RWPE2 (cell line): ENCODE measurements at regions not wholly inside any gene's neighbourhood (a gene's known extent, or its start where the extent isn't known, plus 50 kb on each side); places are given as distances from the start of the nearest gene placed in this dataset.

Source experiments
- ATAC-seq: fragments of 200-7000 bp; cut with Tn5 transposase; 3 replicates; pipeline ENCODE4 v1.9.1; 2021; ENCODE audit warnings: low read depth
- DNase-seq: peaks from one replicate; pipeline ENCODE4 v3.0.0-alpha.2; 2020; ENCODE audit warnings: low spot score
- H3K27ac ChIP-seq: fragments of 450-650 bp; 2 replicates; pipeline ENCODE4 v1.5.1; 2017; ENCODE audit warnings: mild to moderate bottlenecking; ENCODE audit not compliant: poor library complexity, severe bottlenecking
- H3K27me3 ChIP-seq: fragments of 250-450 bp; sonication (Bioruptor Pico); 2 replicates; pipeline ENCODE4 v1.5.1; 2021; ENCODE audit warnings: mild to moderate bottlenecking, moderate library complexity; ENCODE audit not compliant: insufficient read depth, poor library complexity, severe bottlenecking
- H3K36me3 ChIP-seq: fragments of 250-450 bp; sonication (Bioruptor Pico); 2 replicates; pipeline ENCODE4 v1.5.1; 2020; ENCODE audit warnings: low read depth, mild to moderate bottlenecking, moderate library complexity
- H3K4me1 ChIP-seq: fragments of 250-450 bp; sonication (Bioruptor Pico); 2 replicates; pipeline ENCODE4 v1.5.1; 2021; ENCODE audit warnings: mild to moderate bottlenecking, moderate library complexity; ENCODE audit not compliant: insufficient read depth, poor library complexity, severe bottlenecking
- H3K4me3 ChIP-seq: fragments of 250-450 bp; sonication (Bioruptor Pico); 2 replicates; pipeline ENCODE4 v1.5.1; 2021; ENCODE audit warnings: mild to moderate bottlenecking, moderate library complexity; ENCODE audit not compliant: severe bottlenecking
- H3K9me3 ChIP-seq: fragments of 250-450 bp; sonication (Bioruptor Pico); 2 replicates; pipeline ENCODE4 v1.5.1; 2021; ENCODE audit warnings: mild to moderate bottlenecking, moderate library complexity; ENCODE audit not compliant: severe bottlenecking
- TF ChIP-seq, protein P1 (sequence below): fragments of 450-650 bp; IDR thresholded peaks from one replicate; pipeline ENCODE4 v1.5.1; 2017; ENCODE audit warnings: mild to moderate bottlenecking, moderate library complexity; ENCODE audit not compliant: poor library complexity, severe bottlenecking

DNA sequence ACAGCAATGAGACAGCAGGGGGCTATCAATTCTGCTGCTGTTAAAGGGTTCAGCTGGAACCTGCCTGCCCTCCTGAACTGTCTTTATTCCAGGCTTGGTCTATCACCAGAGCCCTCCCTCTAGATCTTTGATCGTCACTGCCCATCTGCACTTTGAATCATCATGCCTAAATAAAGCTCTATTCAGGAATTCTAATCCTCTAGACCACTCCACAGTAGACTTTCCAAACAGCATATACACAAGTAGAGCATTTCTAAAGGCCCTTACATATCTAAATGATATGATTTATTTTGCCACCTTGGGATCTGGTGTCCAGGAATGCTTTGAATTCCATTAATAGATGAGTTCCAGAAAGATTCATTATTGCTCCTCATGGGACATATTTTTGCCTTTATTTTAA lies 542.1 kb upstream of the SYT4 start:
- ATAC-seq, result no peak
- no peaks in the 10 kb centered on the region for H3K36me3 ChIP-seq
- DNase-seq, result no peak
- TF ChIP-seq, protein P1, sequence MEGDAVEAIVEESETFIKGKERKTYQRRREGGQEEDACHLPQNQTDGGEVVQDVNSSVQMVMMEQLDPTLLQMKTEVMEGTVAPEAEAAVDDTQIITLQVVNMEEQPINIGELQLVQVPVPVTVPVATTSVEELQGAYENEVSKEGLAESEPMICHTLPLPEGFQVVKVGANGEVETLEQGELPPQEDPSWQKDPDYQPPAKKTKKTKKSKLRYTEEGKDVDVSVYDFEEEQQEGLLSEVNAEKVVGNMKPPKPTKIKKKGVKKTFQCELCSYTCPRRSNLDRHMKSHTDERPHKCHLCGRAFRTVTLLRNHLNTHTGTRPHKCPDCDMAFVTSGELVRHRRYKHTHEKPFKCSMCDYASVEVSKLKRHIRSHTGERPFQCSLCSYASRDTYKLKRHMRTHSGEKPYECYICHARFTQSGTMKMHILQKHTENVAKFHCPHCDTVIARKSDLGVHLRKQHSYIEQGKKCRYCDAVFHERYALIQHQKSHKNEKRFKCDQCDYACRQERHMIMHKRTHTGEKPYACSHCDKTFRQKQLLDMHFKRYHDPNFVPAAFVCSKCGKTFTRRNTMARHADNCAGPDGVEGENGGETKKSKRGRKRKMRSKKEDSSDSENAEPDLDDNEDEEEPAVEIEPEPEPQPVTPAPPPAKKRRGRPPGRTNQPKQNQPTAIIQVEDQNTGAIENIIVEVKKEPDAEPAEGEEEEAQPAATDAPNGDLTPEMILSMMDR, result no peak
- no peaks in the 10 kb centered on the region for H3K9me3 ChIP-seq
- no peak overlapping the region for H3K27ac ChIP-seq
- no peak overlapping the region for H3K4me3 ChIP-seq
- H3K4me1 ChIP-seq, result no peaks in the 10 kb centered on the region
- H3K27me3 ChIP-seq, result no peaks in the 10 kb centered on the region

DNA sequence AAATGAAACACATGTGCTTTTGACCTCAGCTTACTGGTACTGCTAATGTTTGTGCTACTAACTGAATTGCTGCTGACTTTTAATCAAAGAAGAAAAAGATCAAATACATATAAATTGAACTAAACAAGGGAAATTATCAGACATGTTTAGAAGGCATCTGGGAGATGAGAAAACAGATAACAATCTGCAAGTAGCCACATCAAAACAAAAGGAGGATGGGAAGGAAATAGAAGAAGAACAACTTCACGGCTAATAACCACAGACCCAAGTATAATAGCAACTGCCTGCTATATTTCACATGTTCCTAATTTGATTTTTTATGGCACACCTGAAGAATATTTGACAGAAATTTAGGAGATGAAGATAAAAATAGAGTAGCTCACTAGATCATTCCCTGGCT lies 542.6 kb upstream of the SYT4 start:
- Histone ChIP-seq H3K4me3 (no peak overlapping the region), H3K27ac (no peak overlapping the region), H3K36me3 (no peaks in the 10 kb centered on the region), H3K27me3 (no peaks in the 10 kb centered on the region), H3K9me3 (no peaks in the 10 kb centered on the region), H3K4me1 (no peaks in the 10 kb centered on the region)
- DNase-seq (no peak), ATAC-seq (no peak)
- TF ChIP-seq, protein P1, result no peak

DNA sequence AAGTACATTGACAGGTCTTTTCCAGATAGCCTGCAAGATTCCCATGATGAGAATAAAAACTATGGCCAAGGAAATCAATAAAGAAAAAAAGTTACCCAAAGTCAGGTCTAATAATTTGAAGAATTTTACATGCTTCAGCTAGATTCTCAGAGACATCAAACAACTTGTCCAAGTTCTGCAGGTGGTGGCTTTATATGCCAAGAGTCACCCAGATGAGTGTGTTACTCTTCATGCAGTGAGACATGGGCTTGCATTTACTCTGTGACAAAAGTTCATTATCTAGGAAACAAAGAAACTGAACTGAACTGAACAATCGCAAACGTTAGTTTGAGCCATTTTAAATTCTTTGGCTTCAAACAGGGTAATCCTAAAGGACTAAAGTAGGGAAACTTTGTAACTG lies 548.5 kb upstream of the SYT4 start:
- no peaks in the 10 kb centered on the region for H3K36me3 ChIP-seq
- no peak for ATAC-seq

DNA sequence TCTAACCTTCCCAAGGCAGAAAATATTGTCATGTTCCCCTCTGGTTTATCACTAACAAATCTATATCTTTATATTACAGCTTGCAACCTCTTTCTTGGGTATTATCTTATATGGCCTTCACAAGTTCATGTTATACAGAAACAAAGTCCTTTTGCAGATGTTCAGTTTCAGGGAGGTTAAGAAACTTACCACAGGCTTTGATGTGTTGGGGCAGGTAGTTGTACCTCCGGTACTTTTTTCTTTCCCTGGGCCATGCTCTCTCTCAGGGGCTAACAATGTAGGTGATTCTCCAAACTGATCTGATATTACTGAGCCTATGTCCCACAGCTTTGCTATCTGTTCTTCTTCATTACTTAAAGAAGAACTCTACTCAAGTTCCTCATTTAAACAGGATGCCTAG lies 548.9 kb upstream of the SYT4 start:
- no peak overlapping the region for H3K27ac ChIP-seq
- DNase-seq (no peak), ATAC-seq (no peak)
- no peaks in the 10 kb centered on the region for H3K9me3 ChIP-seq
- H3K4me1 ChIP-seq, result no peaks in the 10 kb centered on the region
- TF ChIP-seq, protein P1, result no peak
- H3K4me3 ChIP-seq, result no peak overlapping the region
- no peaks in the 10 kb centered on the region for H3K36me3 ChIP-seq
- H3K27me3 ChIP-seq, result no peaks in the 10 kb centered on the region

More for the DNA sequence above, 548.5 kb upstream of the SYT4 start:
- no peaks in the 10 kb centered on the region for H3K27me3 ChIP-seq
- no peaks in the 10 kb centered on the region for H3K9me3 ChIP-seq
- no peak overlapping the region for H3K4me3 ChIP-seq
- TF ChIP-seq, protein P1, result no peak
- no peak overlapping the region for H3K27ac ChIP-seq
- H3K4me1 ChIP-seq, result no peaks in the 10 kb centered on the region
- DNase-seq, result no peak

DNA sequence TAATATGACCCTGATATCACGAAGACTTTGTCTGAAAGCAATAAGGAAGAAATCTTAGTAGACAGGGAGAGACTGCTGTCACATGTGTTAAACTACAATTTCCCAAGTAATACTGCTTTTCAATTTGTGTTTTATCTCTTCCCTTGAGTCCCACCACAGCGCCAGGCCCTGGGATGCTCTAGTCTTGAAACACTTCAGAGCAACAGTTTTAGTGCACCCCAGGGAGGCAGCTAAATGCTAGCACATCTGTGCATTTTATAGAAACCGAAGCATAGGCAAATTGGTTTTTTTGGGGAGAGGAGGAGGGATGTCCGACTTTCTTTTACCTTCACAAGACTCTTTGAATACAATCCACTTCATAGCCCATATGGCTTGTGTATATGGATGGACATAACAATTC lies 550.0 kb upstream of the SYT4 start:
- Histone ChIP-seq H3K27me3 (no peaks in the 10 kb centered on the region), H3K4me3 (no peak overlapping the region), H3K4me1 (no peaks in the 10 kb centered on the region), H3K9me3 (no peaks in the 10 kb centered on the region), H3K36me3 (no peaks in the 10 kb centered on the region), H3K27ac (no peak overlapping the region)
- no peak for DNase-seq
- TF ChIP-seq, protein P1, result no peak
- ATAC-seq, result no peak
